Cardiac fibroblast (primary cell): ENCODE measurements at regions not wholly inside any gene's neighbourhood (a gene's known extent, or its start where the extent isn't known, plus 50 kb on each side); places are given as distances from the start of the nearest gene placed in this dataset.

Source experiments
- DNase-seq, 2 donors: peaks; one replicate each; pipeline versions ENCODE4 v3.0.0 to v3.0.0-alpha.2; 2010; ENCODE audit warnings: low read depth in 2 of 2
- H3K4me3 ChIP-seq, 2 donors: replicated peaks in 1 of 2; 1 replicate in 1 of 2; 2 replicates in 1 of 2; pipeline ENCODE4 v1.5.1; 2011; ENCODE audit warnings: low read depth in 2 of 2, low read length in 2 of 2, mild to moderate bottlenecking in 2 of 2, moderate library complexity in 1 of 2
- CTCF ChIP-seq: IDR thresholded peaks from one replicate; pipeline ENCODE4 v1.5.1; 2011; ENCODE audit warnings: low read depth, mild to moderate bottlenecking, low read length, inconsistent platforms

DNA sequence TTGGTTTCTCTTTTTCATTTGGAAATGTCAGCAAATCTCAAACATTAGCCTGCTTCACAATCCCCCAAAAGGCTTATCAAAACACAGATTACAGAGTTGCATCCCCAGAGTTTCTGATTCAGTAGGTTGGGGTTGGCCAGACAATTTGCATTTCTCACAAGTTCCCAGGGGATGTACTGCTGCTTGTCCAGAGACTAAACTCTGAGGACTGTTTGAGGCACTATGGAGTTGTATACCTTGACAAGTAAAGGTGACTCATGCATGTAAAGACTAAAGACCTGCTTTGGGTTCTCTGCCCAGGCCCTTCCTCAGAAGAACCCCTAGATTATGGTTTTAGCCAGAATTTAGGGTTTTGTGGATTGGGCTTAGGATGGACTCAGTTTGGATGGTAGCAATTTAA lies 151.1 kb upstream of the ARHGEF26 start:
- DNase-seq = no peak
- no peak overlapping the region for H3K4me3 ChIP-seq
- TF ChIP-seq CTCF = no peak

DNA sequence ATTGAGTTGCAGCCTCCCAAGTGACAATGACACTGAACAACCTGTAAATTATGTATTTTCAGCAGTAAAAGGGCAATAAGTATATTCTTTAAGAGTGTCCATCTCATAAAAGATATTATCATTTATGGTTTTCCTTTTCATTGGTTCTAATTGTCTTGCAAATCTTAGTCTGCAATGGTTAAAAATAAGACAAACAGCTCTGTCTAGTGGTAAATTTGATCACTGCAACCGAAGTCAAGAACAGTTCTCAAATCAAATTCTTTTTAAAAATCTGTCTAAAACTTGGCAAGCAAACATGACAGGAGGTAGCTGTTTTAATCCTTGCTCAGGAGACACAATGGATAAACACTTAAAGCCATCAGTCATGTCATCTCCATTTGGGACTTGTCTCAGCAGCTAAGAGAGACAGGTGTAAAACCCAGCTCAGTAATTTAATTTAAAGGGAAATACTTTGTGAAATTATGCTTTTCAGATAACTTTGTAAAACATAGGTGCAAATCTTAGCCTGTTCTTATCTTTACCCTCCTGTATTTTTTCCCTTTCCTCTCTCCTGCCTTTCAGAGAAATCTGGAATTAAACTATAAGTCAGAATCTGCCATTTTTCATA lies 150.3 kb upstream of the ARHGEF26 start:
- DNase-seq = peak; percentile 42 to 59
- TF ChIP-seq CTCF = peak; percentile 53
- H3K4me3 ChIP-seq = no peak overlapping the region

DNA sequence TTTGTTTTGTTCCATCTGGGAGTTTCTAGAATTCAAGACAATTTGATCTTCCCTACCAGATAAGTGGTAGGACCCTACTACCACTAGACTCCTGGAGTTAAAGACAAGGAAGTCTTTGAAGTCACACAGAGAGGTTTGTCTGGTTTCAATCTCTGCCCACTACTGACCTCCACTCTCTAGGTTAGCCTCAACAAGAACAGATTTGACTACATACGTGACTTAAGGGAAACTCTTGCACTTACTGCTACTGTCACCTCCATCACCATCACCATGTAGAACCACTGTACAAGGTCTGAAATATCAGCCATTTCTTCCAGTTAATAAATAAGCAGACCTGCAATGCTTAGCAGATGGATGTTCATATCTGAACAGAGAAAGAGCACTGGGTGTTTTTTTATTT lies 148.3 kb upstream of the ARHGEF26 start:
- no peak overlapping the region for H3K4me3 ChIP-seq
- DNase-seq = no peak
- TF ChIP-seq CTCF = no peak

- no peak overlapping the region for H3K4me3 ChIP-seq
- DNase-seq = no peak
- TF ChIP-seq CTCF = no peak
Observed at GRCh38 chr3:153973722-153974265, 147.4 kb upstream of the ARHGEF26 start.

GRCh38 chr3:153974614-153975013 lies 146.6 kb upstream of the ARHGEF26 start:
- H3K4me3 ChIP-seq = no peak overlapping the region
- TF ChIP-seq CTCF = no peak
- no peak for DNase-seq

GRCh38 chr3:153976891-153977554 lies 144.2 kb upstream of the ARHGEF26 start:
- no peak for TF ChIP-seq CTCF
- no peak overlapping the region for H3K4me3 ChIP-seq
- peak; percentile 59 to 77 for DNase-seq

- H3K4me3 ChIP-seq = no peak overlapping the region
- no peak for TF ChIP-seq CTCF
- no peak for DNase-seq
Observed at GRCh38 chr3:153978006-153978405, 143.2 kb upstream of the ARHGEF26 start.
